CD4-positive, alpha-beta T cell treated with Interleukin-21 for 1 hour (primary cell): ENCODE measurements at regions not wholly inside any gene's neighbourhood (a gene's known extent, or its start where the extent isn't known, plus 50 kb on each side); places are given as distances from the start of the nearest gene placed in this dataset.

ENCODE experiments used
- DNase-seq: peaks from one replicate; pipeline ENCODE4 v3.0.0-alpha.2; 2020

- DNase-seq: no peak
Measured at GRCh38 chr7:106418094-106418493, 133.3 kb upstream of the NAMPT start.

- no peak for DNase-seq
Measured at GRCh38 chr7:106417273-106417902, 132.6 kb upstream of the NAMPT start.

- DNase-seq: no peak
Measured at GRCh38 chr7:106416430-106416829, 131.6 kb upstream of the NAMPT start.

GRCh38 chr7:106415433-106415832 lies 130.7 kb upstream of the NAMPT start:
- no peak for DNase-seq

- DNase-seq: no peak
Measured at GRCh38 chr7:106413446-106413845, 128.7 kb upstream of the NAMPT start.

GRCh38 chr7:106405697-106406141 lies 120.9 kb upstream of the NAMPT start:
- DNase-seq: no peak

GRCh38 chr7:106402898-106403297 lies 118.1 kb upstream of the NAMPT start:
- DNase-seq: no peak

- DNase-seq: no peak
Measured at GRCh38 chr7:106400923-106401322, 116.1 kb upstream of the NAMPT start.

GRCh38 chr7:106398786-106399185 lies 114.0 kb upstream of the NAMPT start:
- no peak for DNase-seq

GRCh38 chr7:106397994-106398393 lies 113.2 kb upstream of the NAMPT start:
- no peak for DNase-seq

GRCh38 chr7:106394526-106394925 lies 109.7 kb upstream of the NAMPT start:
- DNase-seq: no peak

GRCh38 chr7:106393564-106394251 lies 108.9 kb upstream of the NAMPT start:
- DNase-seq: no peak

- DNase-seq: no peak
Measured at GRCh38 chr7:106392590-106392989, 107.8 kb upstream of the NAMPT start.

GRCh38 chr7:106392144-106392543 lies 107.4 kb upstream of the NAMPT start:
- no peak for DNase-seq

- DNase-seq: no peak
Measured at GRCh38 chr7:106386958-106387357, 102.2 kb upstream of the NAMPT start.

GRCh38 chr7:106384373-106384772 lies 99.6 kb upstream of the NAMPT start:
- no peak for DNase-seq

GRCh38 chr7:106382929-106383328 lies 98.1 kb upstream of the NAMPT start:
- DNase-seq: no peak

- no peak for DNase-seq
Measured at GRCh38 chr7:106382129-106382528, 97.3 kb upstream of the NAMPT start.

GRCh38 chr7:106381252-106381651 lies 96.5 kb upstream of the NAMPT start:
- no peak for DNase-seq

GRCh38 chr7:106377847-106378361 lies 93.1 kb upstream of the NAMPT start:
- DNase-seq: no peak

GRCh38 chr7:106376026-106376799 lies 91.4 kb upstream of the NAMPT start:
- no peak for DNase-seq

- DNase-seq: no peak
Measured at GRCh38 chr7:106375499-106375898, 90.7 kb upstream of the NAMPT start.

- DNase-seq: no peak
Measured at GRCh38 chr7:106374437-106374836, 89.7 kb upstream of the NAMPT start.
